ENCODE measurements at regions not wholly inside any gene's neighbourhood (a gene's known extent, or its start where the extent isn't known, plus 50 kb on each side); places are given as distances from the start of the nearest gene placed in this dataset.

GRCh38 chr13:47598340-47598911, 402.6 kb downstream of the SUCLA2 start:
- 0% methylated on average over 2 of the region's 2 CpGs for whole genome bisulfite sequencing (ENCODE audit: low lambda C conversion rate)
- in situ Hi-C loops (cut with HindIII; ENCODE audit: extremely low pct_ligation_motif_present, low pct_unique_long_range_greater_than_20kb) (no loop called here), intact Hi-C loops (cut with micrococcal nuclease; ENCODE audit: unreplicated experiment) (loop anchor here (5.0 to 10.0 kb wide), 2 partner anchors 176 to 766 kb away; no protein-coding TSS in a partner anchor)
- DNase-seq (ENCODE audit: low spot score) (no peak), FAIRE-seq (no peak), ATAC-seq (no peak)
- ChIA-PET CTCF (ENCODE audit: low intra/inter-chr PET ratio, low total read pairs) (interaction anchor here (0.9 kb wide), 1 partner anchor 624 kb away, joined by 3 read pairs; no protein-coding TSS in a partner anchor), POLR2A (no interaction called here)
- TF ChIP-seq HOXA7 (CRISPR knock-in tag; IDR thresholded peaks at IDR 0.05) (no peak), ELF3 (CRISPR knock-in tag; IDR thresholded peaks at IDR 0.05) (no peak), SMC3 (IDR thresholded peaks at IDR 0.05; ENCODE audit: low read length) (peak; percentile 12; the same call in 1 of the 2 replicates), POLR2A (IDR thresholded peaks at IDR 0.05; ENCODE audit: insufficient read depth in 1 of 2, low read depth in 2 of 2, low read length in 2 of 2) (no peak), ZBTB25 (CRISPR knock-in tag; IDR thresholded peaks at IDR 0.05) (no peak), NR2F1 (CRISPR knock-in tag; IDR thresholded peaks at IDR 0.05) (no peak), NONO (IDR thresholded peaks at IDR 0.05) (no peak), NONO (CRISPR knock-in tag; conservative IDR thresholded peaks at IDR 0.05) (no peak), ZNF17 (CRISPR knock-in tag; IDR thresholded peaks at IDR 0.05) (no peak), DDIT3 (CRISPR knock-in tag; IDR thresholded peaks at IDR 0.05) (no peak), REXO4 (CRISPR knock-in tag; IDR thresholded peaks at IDR 0.05; ENCODE audit: borderline replicate concordance) (no peak), KDM4B (CRISPR knock-in tag; IDR thresholded peaks at IDR 0.05) (no peak), THAP9 (CRISPR knock-in tag; IDR thresholded peaks at IDR 0.05; ENCODE audit: borderline replicate concordance) (no peak), STAG1 (CRISPR knock-in tag; IDR thresholded peaks at IDR 0.05) (0 out of 2 replicates have a peak, but pooled peaks have one; percentile 5), SATB2 (CRISPR knock-in tag; IDR thresholded peaks at IDR 0.05) (no peak), ZBTB43 (CRISPR knock-in tag; conservative IDR thresholded peaks at IDR 0.05) (no peak), ATRX (CRISPR knock-in tag; IDR thresholded peaks at IDR 0.05; ENCODE audit: borderline replicate concordance) (no peak)
- Histone ChIP-seq H3K4me1 (ENCODE audit: insufficient read depth, low read length) (no peaks in the 10 kb centered on the region), H4K20me1 (ENCODE audit: insufficient read depth, low read length) (no peaks in the 10 kb centered on the region), H3K27ac (ENCODE audit: extremely low read length, insufficient read depth, low read length) (no peak overlapping the region), H3K4me2 (ENCODE audit: low read depth, low read length) (no peak overlapping the region), H3K4me3 (replicated peaks in 1 of 3; ENCODE audit: insufficient read depth in 1 of 3, low read depth in 2 of 3, low read length in 3 of 3) (no peak overlapping the region), H2AFZ (ENCODE audit: low read length) (no peak overlapping the region), H3K36me3 (replicated peaks in 1 of 2; ENCODE audit: control insufficient read depth in 1 of 2, insufficient read depth in 2 of 2, low read length in 2 of 2) (no peaks in the 10 kb centered on the region), H3K9ac (ENCODE audit: insufficient read depth, low read depth, low read length) (no peak overlapping the region), H3K27me3 (ENCODE audit: control insufficient read depth in 1 of 2, insufficient read depth in 2 of 2, low read length in 2 of 2) (no peaks in the 10 kb centered on the region), H3K9me3 (ENCODE audit: low read length) (0 out of 2 replicates have a peak, but pooled peaks cover 10% of the 10 kb centered on the region), H3K79me2 (ENCODE audit: insufficient read depth, low read length) (no peaks in the 10 kb centered on the region)
- no TSS peak for BruUV-seq (replicated peaks)

Data from HepG2 (cell line).